Fibroblast of lung (primary cell): ENCODE measurements at regions not wholly inside any gene's neighbourhood (a gene's known extent, or its start where the extent isn't known, plus 50 kb on each side); places are given as distances from the start of the nearest gene placed in this dataset.

ENCODE experiments used
- DNase-seq, 2 donors: peaks; one replicate each; pipeline versions ENCODE4 v3.0.0 to v3.0.0-alpha.2; 2010; ENCODE audit warnings: low read depth in 2 of 2
- H2AFZ ChIP-seq: 2 replicates; pipeline ENCODE4 v1.5.1; 2012; ENCODE audit warnings: low read length, control low read depth, inconsistent platforms
- H3K27ac ChIP-seq: 2 replicates; pipeline ENCODE4 v1.5.1; 2011; ENCODE audit warnings: low read length, control low read depth; ENCODE audit not compliant: insufficient read depth
- H3K27me3 ChIP-seq: 2 replicates; pipeline ENCODE4 v1.5.1; 2011; ENCODE audit warnings: mild to moderate bottlenecking, low read length; ENCODE audit not compliant: control insufficient read depth, insufficient read depth
- H3K36me3 ChIP-seq: 2 replicates; pipeline ENCODE4 v1.5.1; 2011; ENCODE audit warnings: low read length; ENCODE audit not compliant: control insufficient read depth, insufficient read depth
- H3K4me1 ChIP-seq: 2 replicates; pipeline ENCODE4 v1.5.1; 2011; ENCODE audit warnings: low read length; ENCODE audit not compliant: control insufficient read depth, insufficient read depth; ENCODE audit errors: extremely low read depth
- H3K4me2 ChIP-seq: 2 replicates; pipeline ENCODE4 v1.5.1; 2011; ENCODE audit warnings: low read length, control low read depth; ENCODE audit not compliant: insufficient read depth; ENCODE audit errors: extremely low read depth
- H3K4me3 ChIP-seq, 4 experiments: fragments of 200-600 bp in 1 of 4; sonication (generic) in 1 of 4; replicated peaks in 1 of 4; 2 replicates each; pipeline ENCODE4 v1.5.1; 2011 to 2016; ENCODE audit warnings: low read length in 4 of 4, low read depth in 3 of 4, mild to moderate bottlenecking in 3 of 4, control low read depth in 2 of 4, inconsistent platforms in 1 of 4, mixed read lengths in 1 of 4; ENCODE audit not compliant: insufficient read depth in 1 of 4; ENCODE audit errors: control extremely low read depth in 1 of 4
- H3K79me2 ChIP-seq: 2 replicates; pipeline ENCODE4 v1.5.1; 2012; ENCODE audit warnings: mild to moderate bottlenecking, low read length, inconsistent platforms; ENCODE audit not compliant: control insufficient read depth, insufficient read depth
- H3K9ac ChIP-seq: 2 replicates; pipeline ENCODE4 v1.5.1; 2011; ENCODE audit warnings: mild to moderate bottlenecking, low read length, control low read depth; ENCODE audit not compliant: insufficient read depth
- H3K9me3 ChIP-seq: 2 replicates; pipeline ENCODE4 v1.5.1; 2012; ENCODE audit warnings: low read depth, low read length; ENCODE audit not compliant: control insufficient read depth, insufficient read depth
- H4K20me1 ChIP-seq: 2 replicates; pipeline ENCODE4 v1.5.1; 2011; ENCODE audit warnings: low read length; ENCODE audit not compliant: control insufficient read depth, insufficient read depth; ENCODE audit errors: extremely low read depth
- CTCF ChIP-seq, 2 donors: IDR thresholded peaks in 1 of 2; conservative IDR thresholded peaks in 1 of 2; 1 replicate in 1 of 2; 2 replicates in 1 of 2; pipeline ENCODE4 v1.5.1; 2011 to 2012; ENCODE audit warnings: low read length in 2 of 2, control low read depth in 1 of 2, inconsistent platforms in 1 of 2, low read depth in 1 of 2, mild to moderate bottlenecking in 1 of 2
- EZH2 ChIP-seq: IDR thresholded peaks from 2 replicates; pipeline ENCODE4 v1.5.1; 2012; ENCODE audit warnings: low read length, control low read depth, mild to moderate bottlenecking; ENCODE audit errors: missing control alignments

- no peak overlapping the region for H3K9ac ChIP-seq
- H3K4me2 ChIP-seq, result no peak overlapping the region
- no peak overlapping the region for H3K4me3 ChIP-seq
- DNase-seq, result no peak
- TF ChIP-seq CTCF (conservative IDR thresholded peaks at IDR 0.05 in 1 of 2, IDR thresholded peaks at IDR 0.05 in 1 of 2; ENCODE audit: low read depth in 1 of 2, low read length in 2 of 2) (no peak), EZH2 (no peak)
- no peak overlapping the region for H3K27ac ChIP-seq
- no peaks in the 10 kb centered on the region for H3K4me1 ChIP-seq
- no peaks in the 10 kb centered on the region for H3K9me3 ChIP-seq
- no peaks in the 10 kb centered on the region for H4K20me1 ChIP-seq
- H3K36me3 ChIP-seq, result no peaks in the 10 kb centered on the region
- no peak overlapping the region for H2AFZ ChIP-seq
- no peaks in the 10 kb centered on the region for H3K79me2 ChIP-seq
- no peaks in the 10 kb centered on the region for H3K27me3 ChIP-seq
Observed at GRCh38 chr3:13253208-13253937, 166.7 kb downstream of the NUP210 start.

- Histone ChIP-seq H3K4me3 (no peak overlapping the region), H3K27ac (no peak overlapping the region), H2AFZ (no peak overlapping the region), H3K9me3 (no peaks in the 10 kb centered on the region), H3K27me3 (no peaks in the 10 kb centered on the region), H3K4me1 (no peaks in the 10 kb centered on the region), H3K9ac (no peak overlapping the region), H3K79me2 (no peaks in the 10 kb centered on the region), H3K4me2 (no peak overlapping the region), H4K20me1 (no peaks in the 10 kb centered on the region), H3K36me3 (no peaks in the 10 kb centered on the region)
- TF ChIP-seq CTCF (conservative IDR thresholded peaks at IDR 0.05 in 1 of 2, IDR thresholded peaks at IDR 0.05 in 1 of 2; ENCODE audit: low read depth in 1 of 2, low read length in 2 of 2), result no peak
- TF ChIP-seq EZH2, result no peak
- no peak for DNase-seq
Observed at GRCh38 chr3:13252207-13252606, 167.9 kb downstream of the NUP210 start.

GRCh38 chr3:13251166-13251903 is 168.8 kb downstream of the NUP210 start:
- no peaks in the 10 kb centered on the region for H3K4me1 ChIP-seq
- H3K79me2 ChIP-seq, result no peaks in the 10 kb centered on the region
- no peaks in the 10 kb centered on the region for H3K9me3 ChIP-seq
- H3K27me3 ChIP-seq, result no peaks in the 10 kb centered on the region
- no peak overlapping the region for H3K9ac ChIP-seq
- no peak overlapping the region for H3K4me3 ChIP-seq
- no peak overlapping the region for H3K4me2 ChIP-seq
- no peaks in the 10 kb centered on the region for H4K20me1 ChIP-seq
- H3K27ac ChIP-seq, result no peak overlapping the region
- no peak for DNase-seq
- no peak overlapping the region for H2AFZ ChIP-seq
- TF ChIP-seq EZH2 (no peak), CTCF (conservative IDR thresholded peaks at IDR 0.05 in 1 of 2, IDR thresholded peaks at IDR 0.05 in 1 of 2; ENCODE audit: low read depth in 1 of 2, low read length in 2 of 2) (no peak)
- no peaks in the 10 kb centered on the region for H3K36me3 ChIP-seq
